HG02642 (cell line): ENCODE measurements at regions not wholly inside any gene's neighbourhood (a gene's known extent, or its start where the extent isn't known, plus 50 kb on each side); places are given as distances from the start of the nearest gene placed in this dataset.

Experiments
- ATAC-seq: cut with Tn5 transposase; IDR thresholded peaks from one replicate; pipeline ENCODE4 v1.9.1; 2021; ENCODE audit warnings: mild to moderate bottlenecking; ENCODE audit not compliant: unreplicated experiment, poor library complexity

DNA sequence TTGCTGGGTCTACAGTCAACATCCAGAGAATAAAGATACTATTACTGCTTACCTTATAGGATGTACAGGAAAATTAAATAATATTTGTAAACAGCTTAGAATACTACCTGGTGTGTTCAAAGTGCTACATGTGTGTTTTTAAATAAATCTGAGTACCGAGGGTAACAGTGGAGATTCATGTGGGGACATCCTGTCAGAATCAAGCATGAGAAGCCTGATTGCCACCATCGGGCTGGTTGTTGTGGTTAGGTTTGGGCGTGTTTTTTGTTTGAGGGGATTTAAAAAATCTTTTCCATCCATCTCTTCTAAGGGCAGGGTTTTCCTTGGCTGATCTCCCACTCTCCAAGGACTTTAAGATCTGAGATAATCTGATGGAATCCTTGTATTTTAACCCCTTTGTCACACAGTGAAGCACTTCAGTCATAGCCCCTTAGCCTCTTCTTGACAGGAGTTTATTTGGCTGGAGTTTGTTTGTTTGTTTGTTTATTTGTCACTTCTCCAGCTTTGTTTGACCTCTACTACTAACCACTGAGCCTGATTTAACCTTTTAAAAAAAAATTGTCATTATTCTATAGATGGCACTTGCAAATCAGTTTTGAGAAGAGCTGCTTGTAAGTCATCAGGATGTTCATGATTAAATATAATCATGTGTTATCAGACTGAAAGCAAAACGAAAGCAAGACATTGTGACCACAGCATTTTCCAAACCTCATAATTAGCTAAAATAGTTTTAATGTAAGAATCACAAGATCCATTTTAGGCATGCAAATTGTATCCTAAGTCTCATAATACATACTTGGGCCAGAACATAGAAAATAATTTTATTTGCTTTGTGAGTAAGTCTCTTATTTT lies 72.8 kb upstream of the RARB start:
- ATAC-seq: no peak

DNA sequence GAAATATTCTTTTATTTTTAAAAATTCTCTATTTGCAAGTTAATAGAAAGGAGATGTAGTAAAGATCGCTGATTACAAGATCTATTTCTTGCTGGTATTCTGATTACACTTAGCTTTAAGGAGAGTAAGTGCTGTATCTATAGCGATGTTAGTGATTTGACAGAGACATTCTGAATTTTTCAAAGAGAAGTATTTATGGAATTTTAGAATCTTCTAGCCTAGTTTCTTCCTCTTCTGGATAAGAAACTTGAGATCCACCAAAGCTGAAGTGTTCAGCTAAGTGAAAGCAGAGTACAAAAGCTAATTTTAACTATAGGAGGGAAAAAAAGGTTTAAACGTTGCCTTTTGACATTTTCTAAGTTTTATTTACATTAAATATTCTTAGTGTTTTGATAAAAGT lies 72.1 kb upstream of the RARB start:
- no peak for ATAC-seq

- ATAC-seq: no peak
Observed at GRCh38 chr3:25362118-25362517, 65.9 kb upstream of the RARB start.

DNA sequence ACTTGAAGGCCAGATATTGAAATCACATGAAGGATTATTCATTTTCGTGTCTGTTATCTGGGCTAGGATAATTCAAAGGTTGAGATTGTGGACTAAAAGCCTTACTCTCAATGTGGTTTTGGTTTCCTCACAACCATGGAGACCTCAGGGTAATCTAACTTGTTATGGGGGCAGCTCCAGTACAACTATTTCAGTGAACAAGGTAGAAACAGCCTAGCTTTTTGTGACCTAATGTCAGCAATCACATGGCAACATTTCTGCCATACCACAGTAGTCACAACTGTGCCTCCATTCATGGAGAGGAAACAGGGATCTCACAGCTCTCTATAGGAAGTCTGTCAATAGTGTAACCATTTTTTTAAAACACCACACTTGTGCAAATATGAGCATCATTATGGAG lies 62.4 kb upstream of the RARB start:
- ATAC-seq: no peak

DNA sequence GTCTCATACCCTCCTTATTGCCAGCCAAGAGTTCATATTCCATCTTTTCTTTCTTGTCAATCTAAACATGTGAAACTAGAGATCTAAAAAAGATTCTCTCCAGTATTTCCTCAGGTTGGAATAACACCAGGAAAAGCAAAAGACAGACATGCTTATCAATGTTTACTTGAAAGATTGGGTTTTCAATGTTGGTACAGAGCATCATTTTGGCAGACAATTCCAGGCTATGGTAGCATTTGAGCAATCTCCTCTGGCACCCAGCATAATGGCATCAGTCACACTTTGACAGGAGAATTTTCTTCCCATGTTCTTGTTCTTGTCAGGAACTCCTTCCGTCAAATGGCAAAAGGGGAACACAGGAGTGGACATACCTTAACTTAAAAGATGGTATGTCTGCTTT lies 61.0 kb upstream of the RARB start:
- ATAC-seq: no peak

GRCh38 chr3:25372167-25372566 lies 55.9 kb upstream of the RARB start:
- no peak for ATAC-seq

DNA sequence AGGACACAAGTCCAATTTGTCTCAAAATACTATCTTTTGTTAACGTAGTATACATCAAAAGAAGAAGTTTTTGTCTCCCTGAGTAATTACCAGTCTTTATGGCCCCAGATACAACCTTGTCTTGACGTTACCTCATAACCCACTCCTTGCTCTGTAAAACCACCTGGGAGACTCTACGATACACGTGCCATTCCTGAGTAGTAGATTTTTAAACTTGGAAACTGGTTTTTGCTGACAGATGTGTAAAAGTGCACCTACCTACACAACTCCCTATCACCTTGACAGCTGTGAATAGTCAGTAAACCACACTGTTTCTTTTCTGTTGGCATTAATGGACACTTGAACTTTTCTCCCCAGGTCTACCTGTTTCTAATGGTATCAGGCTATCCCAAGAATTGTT lies 51.7 kb upstream of the RARB start:
- ATAC-seq: no peak

DNA sequence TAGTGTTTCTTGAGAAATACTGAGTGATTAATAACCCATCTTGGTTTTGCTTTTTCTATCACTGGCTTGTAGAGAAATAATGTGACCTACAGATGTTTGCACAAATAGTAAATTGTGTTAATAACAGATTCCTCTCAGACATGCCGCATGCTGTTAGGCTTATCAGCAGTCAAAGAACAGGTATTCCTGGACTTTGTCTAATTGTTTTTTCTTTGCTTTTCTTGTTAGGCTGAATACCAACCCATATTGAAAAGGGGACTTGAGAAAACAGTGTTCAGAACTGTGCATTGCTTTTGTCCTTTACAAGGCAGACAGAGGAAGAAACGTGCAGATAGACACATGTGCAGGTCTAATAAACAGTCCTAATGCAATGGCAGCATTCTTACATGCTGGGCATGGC lies 51.0 kb upstream of the RARB start:
- ATAC-seq: no peak
